Type B pancreatic cell (in vitro differentiated cells): ENCODE measurements at regions not wholly inside any gene's neighbourhood (a gene's known extent, or its start where the extent isn't known, plus 50 kb on each side); places are given as distances from the start of the nearest gene placed in this dataset.

Experiments
- DNase-seq: peaks from one replicate; pipeline ENCODE4 v3.0.0; 2021; ENCODE audit warnings: mixed read lengths; ENCODE audit not compliant: unreplicated experiment; ENCODE audit errors: extremely low spot score
- H3K27ac Mint-ChIP-seq: 2 replicates; pipeline ENCODE4 v1.8.0; 2021; ENCODE audit warnings: mild to moderate bottlenecking, mixed read lengths
- H3K27me3 Mint-ChIP-seq: 2 replicates; pipeline ENCODE4 v1.8.0; 2021; ENCODE audit warnings: mixed read lengths
- H3K36me3 Mint-ChIP-seq: 2 replicates; pipeline ENCODE4 v1.8.0; 2021; ENCODE audit warnings: mixed read lengths
- H3K4me1 Mint-ChIP-seq: one replicate; pipeline ENCODE4 v1.8.0; 2021; ENCODE audit warnings: mixed read lengths; ENCODE audit not compliant: unreplicated experiment
- H3K4me3 Mint-ChIP-seq: 2 replicates; pipeline ENCODE4 v1.8.0; 2021; ENCODE audit warnings: mild to moderate bottlenecking, mixed read lengths
- H3K9me3 Mint-ChIP-seq: 2 replicates; pipeline ENCODE4 v1.8.0; 2021; ENCODE audit warnings: mixed read lengths
- TF ChIP-seq, protein P1 (sequence below): fragments of 200-600 bp; sonication (generic); conservative IDR thresholded peaks from 2 replicates; pipeline ENCODE4 v1.5.0; 2021; ENCODE audit warnings: antibody characterized with exemption, mild to moderate bottlenecking

DNA sequence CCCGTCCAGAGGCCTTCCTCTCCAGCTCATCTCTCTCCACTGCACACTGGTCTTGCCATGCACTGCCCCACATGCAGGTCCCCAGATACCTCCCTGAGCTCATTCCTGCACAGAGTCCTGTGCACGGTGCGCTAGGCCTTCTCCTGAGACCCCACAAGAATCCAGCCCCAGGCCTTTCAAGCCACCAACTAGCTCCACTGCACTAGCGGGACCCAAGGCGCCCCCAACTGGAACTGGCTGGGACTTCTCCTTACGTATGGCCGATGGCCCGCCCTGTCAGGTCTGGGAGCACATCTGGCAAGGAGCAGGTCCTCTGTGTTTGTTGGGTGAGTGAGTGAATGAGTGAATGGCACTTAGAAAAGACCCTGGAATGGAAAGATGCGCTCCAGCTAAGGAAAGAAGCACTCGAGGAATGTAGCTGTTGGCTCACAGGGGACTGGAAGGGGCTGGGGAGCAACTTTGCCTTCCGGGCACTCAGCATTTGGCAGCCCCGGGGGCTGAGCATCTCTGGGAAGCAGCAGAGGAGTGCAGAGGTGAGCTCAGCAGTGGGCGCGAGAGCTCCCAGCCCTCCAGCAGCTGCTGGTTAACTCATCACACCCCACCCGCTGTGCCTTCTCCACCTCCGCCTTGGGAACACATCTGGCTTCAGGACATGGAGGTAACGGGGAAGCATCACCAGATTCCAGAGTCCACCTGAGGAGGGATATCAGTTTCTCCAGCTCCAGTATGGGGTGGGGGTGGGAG lies 223.1 kb downstream of the GLI2 start:
- H3K4me1 Mint-ChIP-seq = peaks cover 8% of the 10 kb centered on the region
- DNase-seq = no peak
- TF ChIP-seq, protein P1, sequence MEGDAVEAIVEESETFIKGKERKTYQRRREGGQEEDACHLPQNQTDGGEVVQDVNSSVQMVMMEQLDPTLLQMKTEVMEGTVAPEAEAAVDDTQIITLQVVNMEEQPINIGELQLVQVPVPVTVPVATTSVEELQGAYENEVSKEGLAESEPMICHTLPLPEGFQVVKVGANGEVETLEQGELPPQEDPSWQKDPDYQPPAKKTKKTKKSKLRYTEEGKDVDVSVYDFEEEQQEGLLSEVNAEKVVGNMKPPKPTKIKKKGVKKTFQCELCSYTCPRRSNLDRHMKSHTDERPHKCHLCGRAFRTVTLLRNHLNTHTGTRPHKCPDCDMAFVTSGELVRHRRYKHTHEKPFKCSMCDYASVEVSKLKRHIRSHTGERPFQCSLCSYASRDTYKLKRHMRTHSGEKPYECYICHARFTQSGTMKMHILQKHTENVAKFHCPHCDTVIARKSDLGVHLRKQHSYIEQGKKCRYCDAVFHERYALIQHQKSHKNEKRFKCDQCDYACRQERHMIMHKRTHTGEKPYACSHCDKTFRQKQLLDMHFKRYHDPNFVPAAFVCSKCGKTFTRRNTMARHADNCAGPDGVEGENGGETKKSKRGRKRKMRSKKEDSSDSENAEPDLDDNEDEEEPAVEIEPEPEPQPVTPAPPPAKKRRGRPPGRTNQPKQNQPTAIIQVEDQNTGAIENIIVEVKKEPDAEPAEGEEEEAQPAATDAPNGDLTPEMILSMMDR = peak; percentile 61
- peaks cover 5% of the 10 kb centered on the region for H3K36me3 Mint-ChIP-seq
- no peak overlapping the region for H3K27ac Mint-ChIP-seq
- peaks cover 14% of the 10 kb centered on the region for H3K27me3 Mint-ChIP-seq
- H3K9me3 Mint-ChIP-seq = no peaks in the 10 kb centered on the region
- no peak overlapping the region for H3K4me3 Mint-ChIP-seq

DNA sequence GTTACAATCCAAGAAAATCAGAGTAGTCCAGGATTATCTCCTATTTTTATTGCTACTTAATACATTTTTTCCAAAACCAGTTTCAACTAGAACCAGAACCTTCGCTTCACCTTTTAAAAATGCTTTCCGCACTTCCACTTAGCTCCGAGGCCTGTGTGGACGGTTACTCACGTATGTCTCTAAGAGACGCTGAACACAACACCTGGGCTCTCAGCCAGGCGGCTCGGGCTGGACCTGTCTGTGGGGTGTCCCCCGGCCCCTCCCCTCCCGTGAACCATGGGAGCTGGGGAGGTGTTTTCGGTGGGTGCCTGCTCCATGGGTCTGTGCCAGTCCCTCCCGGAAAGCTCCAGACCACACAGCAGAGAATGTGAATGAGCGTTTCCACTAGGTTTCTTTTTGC lies 223.8 kb downstream of the GLI2 start:
- H3K4me1 Mint-ChIP-seq = peaks cover 14% of the 10 kb centered on the region
- no peak overlapping the region for H3K27ac Mint-ChIP-seq
- no peak overlapping the region for H3K4me3 Mint-ChIP-seq
- no peaks in the 10 kb centered on the region for H3K9me3 Mint-ChIP-seq
- peaks cover 5% of the 10 kb centered on the region for H3K36me3 Mint-ChIP-seq
- TF ChIP-seq, protein P1 = no peak
- no peak for DNase-seq
- peaks cover 14% of the 10 kb centered on the region for H3K27me3 Mint-ChIP-seq

DNA sequence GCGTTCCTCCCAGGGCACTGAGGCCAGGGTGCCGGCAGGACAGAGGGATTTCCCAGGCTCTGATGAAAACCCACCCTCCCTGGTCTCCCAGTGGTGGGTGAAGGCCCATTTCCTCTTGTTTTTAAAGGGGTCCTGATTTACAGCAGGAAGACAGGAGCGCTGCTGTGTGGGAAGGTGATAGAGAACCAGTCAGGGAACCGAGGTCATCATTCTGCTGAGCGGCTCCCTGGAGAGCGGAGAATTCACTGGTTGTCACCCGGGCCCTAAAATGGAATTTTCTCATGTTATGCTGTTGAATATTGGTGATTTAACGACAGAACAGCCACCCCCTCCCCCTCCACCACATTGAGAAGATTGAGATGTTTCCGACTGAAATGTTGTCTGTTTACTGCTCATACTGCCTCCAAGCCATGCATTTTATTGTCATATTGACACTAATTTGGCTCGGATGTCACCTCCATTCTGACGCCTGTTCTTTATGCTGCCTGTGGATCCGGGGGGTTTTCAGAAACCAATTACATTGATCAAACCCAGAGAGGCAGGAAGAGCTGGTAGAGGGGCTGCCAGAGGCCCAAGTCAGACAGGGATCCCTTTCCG lies 225.2 kb downstream of the GLI2 start:
- Mint-ChIP-seq H3K36me3 (peaks cover 5% of the 10 kb centered on the region), H3K27me3 (peaks cover 8% of the 10 kb centered on the region), H3K9me3 (no peaks in the 10 kb centered on the region), H3K4me3 (no peak overlapping the region), H3K27ac (no peak overlapping the region), H3K4me1 (peaks cover 19% of the 10 kb centered on the region)
- TF ChIP-seq, protein P1 = no peak
- no peak for DNase-seq

DNA sequence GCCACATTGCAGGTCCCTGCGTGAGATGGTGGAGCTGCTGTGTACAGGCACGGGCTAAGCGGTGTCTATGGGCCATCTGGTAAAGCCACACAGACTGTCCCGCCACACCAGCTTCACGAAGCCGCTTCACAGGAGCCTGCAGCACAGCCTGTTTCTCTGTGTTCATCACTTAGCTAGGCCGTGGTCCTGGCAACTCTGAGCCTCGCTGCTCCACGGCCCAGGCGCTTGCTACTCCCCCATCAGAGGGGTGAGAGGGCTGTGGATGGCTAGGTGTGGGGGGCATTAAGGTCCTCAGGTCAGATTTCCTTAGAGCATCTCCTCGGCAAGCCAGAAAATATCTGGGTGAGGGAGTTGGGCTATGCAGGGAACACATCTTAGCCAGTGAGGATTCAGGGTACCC lies 225.7 kb downstream of the GLI2 start:
- Mint-ChIP-seq H3K4me1 (peaks cover 19% of the 10 kb centered on the region), H3K36me3 (peaks cover 5% of the 10 kb centered on the region), H3K9me3 (no peaks in the 10 kb centered on the region), H3K27ac (no peak overlapping the region), H3K27me3 (peaks cover 8% of the 10 kb centered on the region), H3K4me3 (no peak overlapping the region)
- no peak for DNase-seq
- TF ChIP-seq, protein P1 = no peak

DNA sequence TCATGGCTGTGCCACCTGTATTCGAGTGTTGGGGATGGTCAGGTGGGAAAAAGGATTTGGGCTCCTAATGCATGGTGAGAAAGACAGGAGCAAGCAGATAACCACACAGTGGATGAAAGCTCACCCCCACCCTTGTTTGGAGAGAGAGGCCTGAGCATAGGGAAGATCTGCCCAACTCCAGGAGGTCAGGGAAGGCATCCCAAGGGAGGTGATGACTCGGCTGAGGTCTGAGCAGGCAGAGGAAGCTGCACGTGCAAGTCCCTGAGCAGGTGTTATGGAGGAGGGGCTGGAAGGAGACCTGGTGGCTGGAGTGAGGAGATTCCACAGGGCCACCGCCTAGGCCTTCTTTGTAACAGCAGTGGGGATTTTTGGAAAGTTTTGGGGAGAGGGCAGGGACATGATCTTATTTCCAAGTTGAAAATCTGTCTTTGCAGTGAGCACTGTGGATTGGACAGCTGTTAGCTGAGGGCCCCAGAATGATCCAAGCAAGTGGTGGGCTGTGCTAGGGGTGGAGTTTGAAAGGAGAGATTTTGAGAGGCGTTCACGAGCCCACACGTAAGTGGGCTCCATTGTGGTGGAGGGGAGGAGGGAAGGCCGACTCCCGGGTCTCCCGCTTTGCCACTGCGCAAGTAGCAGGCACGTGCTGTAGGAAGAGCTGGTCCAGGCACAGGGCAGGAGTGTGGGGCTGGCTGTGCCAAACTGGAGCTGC lies 228.5 kb downstream of the GLI2 start:
- H3K36me3 Mint-ChIP-seq = peaks cover 2% of the 10 kb centered on the region
- H3K27me3 Mint-ChIP-seq = peaks cover 4% of the 10 kb centered on the region
- no peak overlapping the region for H3K4me3 Mint-ChIP-seq
- H3K27ac Mint-ChIP-seq = peak overlapping the region; percentile 15
- H3K4me1 Mint-ChIP-seq = peaks cover 14% of the 10 kb centered on the region
- H3K9me3 Mint-ChIP-seq = no peaks in the 10 kb centered on the region
- no peak for DNase-seq
- TF ChIP-seq, protein P1 = no peak
